GM19324 (cell line): ENCODE measurements at regions not wholly inside any gene's neighbourhood (a gene's known extent, or its start where the extent isn't known, plus 50 kb on each side); places are given as distances from the start of the nearest gene placed in this dataset.
"Not testable (repeated sequence)": the region's sequence is repeated elsewhere in the genome, so short reads cannot be mapped to it uniquely, and the experiment has no call there.

Experiments used
- ATAC-seq: cut with Tn5 transposase; IDR thresholded peaks from one replicate; pipeline ENCODE4 v1.9.1; 2021; ENCODE audit warnings: mild to moderate bottlenecking, moderate library complexity; ENCODE audit not compliant: unreplicated experiment, low FRiP score

DNA sequence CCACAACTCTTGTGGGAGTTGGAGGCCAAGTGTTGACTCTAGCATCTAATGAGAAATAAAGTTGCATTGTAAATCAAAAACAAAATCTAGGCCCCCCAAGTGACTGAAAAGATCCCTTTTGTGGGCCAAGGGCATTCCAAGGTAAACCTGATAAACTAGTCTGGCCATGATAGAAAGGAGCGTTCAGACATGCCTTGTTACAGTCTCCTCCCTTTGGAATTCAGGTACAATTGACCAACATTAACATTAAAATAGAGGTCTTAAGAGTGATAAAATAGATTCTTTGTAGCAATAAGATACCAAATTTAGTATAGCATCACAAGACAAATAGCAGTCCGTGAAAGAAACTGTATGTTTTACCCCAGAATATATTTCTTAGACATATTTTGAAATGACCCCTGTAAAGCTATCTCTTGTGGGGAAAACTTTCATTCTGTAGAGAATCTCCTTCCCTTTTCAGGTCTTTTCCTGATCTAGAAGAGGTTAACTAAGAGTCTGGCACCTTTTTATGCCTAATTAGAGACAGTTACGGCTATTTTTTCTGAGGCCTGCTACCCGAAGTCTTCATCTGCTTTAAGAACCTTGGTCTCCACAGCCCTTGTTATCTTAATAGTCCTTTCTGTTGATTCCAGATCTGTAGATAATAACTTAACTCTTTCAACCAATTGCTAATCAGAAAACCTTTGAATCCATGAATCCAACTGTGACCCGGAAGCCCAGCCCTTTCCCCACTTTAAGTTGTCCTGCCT is 495.4 kb upstream of the MMS22L start:
- ATAC-seq = no peak

DNA sequence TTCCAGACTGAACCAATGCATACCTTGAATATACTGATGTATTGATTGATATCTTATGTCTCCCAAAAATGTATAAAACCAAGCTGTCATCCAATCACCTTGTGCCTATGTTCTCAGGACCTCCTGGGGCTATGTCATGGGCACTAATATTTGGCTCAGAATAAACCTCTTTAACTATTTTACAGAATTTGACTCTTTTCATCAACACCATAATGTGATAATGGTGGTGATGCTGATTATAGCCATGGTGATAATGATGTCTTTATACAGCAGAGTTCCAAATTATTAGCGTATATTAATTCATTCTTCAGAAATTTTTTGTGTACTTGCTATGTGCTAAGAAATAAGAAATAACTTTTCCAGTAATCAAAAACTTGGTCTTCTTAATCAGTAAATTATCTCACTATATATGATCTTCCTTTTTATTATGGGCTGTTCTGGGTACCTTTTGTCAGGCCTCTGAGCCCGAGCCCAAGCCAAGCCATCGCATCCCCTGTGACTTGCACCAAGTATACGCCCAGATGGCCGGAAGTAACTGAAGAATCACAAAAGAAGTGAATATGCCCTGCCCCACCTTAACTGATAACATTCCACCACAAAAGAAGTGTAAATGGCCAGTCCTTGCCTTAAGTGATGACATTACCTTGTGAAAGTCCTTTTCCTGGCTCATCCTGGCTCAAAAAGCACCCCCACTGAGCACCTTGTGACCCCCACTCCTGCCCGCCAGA is 496.2 kb upstream of the MMS22L start:
- not testable (repeated sequence) for ATAC-seq

DNA sequence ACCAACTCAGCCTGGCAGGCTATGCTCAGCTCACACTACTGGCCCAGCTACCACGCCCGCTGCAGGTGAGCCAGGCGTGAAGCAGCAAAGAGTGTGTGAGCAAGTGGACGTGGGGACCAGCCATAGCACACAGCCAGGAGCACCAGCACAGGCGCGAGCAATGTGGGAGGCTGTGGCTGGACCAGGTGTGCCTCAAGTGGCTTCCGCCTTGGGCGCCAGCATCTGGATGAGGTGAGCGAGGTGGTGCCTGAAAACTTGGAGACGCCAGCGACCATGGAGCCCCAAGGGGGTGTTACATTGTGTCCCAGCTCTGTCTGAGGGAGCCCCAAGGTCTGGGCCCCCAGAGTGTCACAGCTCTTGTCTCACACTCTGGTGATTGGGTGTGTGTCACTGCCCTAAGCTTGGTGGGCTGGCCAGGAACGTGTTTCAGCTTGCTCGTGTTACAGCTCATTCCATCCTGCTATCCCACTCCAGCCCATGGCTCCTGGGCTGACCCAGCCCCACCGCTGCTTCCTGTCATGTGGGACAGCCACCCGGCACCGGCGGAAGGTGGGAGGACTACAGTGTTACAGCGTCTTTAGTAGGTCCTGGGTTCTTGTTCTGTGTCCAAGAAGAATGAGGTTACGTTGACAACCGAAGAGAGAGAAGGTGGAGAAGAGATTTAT is 508.0 kb upstream of the MMS22L start:
- no peak for ATAC-seq

DNA sequence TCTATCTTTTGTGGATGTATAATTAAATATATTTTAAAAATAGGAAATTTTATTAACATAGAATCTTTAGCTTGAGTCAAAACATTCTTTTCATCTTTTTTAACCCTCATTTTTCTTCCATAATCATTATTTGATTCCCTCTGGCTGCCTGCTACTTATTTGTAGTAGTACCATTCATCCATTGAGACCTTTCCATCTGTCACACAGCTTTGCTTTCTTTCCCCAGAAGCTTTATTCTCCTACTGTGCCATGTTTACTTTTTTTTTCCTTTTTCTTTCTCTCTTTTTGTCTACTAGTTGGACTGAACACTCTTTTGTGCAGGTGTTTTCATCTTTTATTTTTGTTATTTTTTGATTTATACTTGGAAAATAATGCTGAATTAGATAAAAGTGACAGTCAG is 522.6 kb upstream of the MMS22L start:
- ATAC-seq = no peak

DNA sequence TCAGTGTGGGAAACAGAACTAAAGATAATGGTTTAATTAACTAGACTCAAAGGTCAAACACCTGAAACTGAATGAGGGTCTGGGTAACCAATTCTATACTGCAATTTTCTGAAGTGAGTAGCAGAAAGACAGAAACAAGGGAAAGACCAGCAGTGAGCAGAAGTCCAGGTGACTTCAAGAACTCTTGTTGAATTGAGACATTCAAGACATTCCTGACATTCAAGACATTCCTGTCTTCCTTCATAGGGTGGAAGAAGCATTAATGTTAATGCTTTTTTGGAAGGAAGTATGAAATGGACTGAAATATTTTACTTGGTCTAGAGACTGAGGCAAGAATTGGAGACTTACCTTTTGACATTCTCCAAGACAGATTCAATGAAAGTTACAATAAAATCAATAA is 529.9 kb upstream of the MMS22L start:
- ATAC-seq = no peak

DNA sequence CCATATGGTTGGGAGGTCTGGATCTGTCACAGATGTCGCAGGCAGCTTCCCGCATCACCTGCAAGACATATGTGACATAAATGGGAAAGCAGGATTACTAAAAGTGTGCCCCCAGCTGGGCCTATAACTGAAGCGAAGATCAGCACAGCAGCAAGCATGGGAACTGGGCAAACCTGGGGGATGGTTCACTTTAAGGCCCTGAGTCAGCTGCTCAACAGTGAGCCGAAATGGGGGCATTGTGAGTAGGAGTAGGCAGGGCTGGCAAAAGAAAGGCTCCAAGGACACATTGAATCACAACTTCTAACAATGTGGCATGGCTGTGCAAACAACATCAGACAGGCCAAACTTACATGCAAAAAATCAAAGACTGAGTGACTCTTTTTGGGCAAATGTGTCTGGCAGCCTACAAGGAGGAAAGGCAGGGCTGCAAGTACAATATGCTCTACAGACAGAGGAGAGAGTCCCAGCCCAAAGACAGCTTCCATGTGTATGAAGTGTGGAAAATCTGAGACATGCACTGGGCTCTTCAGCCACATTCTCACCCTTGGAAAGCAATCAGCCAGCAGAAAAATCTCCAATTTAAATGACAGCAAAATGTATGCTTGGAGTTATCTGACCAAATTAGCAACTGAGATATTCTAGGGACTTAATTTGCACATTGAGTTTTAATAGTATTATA is 531.0 kb upstream of the MMS22L start:
- no peak for ATAC-seq

DNA sequence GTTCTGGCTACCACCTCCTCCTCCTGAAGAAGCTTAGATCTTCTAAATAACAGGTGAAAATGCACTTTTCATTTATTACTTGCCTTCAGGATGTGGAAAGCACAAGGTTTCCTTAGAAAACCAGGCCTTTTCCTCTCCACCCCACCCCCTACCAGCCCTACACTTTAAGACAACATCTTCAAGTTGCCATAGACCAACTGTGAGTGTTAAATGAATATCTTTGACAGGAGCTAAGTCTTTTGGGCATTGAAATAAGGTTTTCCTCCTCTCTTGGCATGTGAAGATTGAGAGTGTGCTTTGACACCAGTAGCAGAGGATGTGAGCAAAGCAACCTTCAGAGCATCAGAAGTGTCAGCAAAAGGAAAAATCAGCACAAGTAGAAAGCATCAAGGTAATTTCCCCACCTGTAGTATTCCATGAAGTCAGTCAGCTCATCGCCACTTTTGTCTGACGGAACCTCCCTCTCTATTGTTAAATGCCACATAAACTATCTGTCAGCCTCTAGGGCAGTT is 532.3 kb upstream of the MMS22L start:
- no peak for ATAC-seq

DNA sequence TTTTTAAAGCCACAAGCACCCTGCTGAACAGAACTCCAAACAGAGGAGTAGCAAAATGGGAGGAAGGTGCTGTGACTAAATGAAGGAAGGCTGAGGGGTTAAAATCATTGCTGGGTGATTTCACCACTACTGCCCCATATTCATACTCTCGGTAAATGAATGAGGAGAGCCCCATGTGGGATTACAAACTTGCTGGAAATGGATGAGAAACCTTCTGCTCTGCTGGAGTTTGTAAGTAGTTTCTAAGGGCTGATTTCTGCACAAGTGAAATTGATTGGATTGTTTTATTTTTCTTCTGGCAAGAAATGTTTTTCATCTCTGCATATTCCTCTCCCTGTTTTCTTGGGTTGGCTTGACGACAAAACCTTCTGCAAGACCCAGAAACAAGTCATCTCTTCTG is 533.5 kb upstream of the MMS22L start:
- ATAC-seq = no peak

DNA sequence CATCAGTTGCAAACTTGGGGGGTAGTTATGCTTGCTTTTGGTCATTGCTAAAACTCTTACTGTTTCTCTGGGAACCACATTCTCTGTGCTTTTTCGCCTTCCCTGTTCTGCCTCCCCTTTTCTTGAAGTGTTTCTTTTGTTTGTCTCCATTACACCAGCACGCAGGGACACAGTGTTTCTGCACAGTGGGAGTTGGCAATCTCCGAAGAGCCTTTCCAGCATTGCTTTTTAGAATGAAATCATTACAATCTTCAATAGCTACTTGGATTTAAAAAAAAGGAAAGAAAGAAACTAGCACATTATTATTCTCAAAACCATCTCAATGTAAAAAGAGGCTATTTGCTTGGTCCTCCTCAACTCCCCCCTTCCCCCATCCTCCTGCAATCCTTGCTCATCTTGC is 536.7 kb upstream of the MMS22L start:
- no peak for ATAC-seq

DNA sequence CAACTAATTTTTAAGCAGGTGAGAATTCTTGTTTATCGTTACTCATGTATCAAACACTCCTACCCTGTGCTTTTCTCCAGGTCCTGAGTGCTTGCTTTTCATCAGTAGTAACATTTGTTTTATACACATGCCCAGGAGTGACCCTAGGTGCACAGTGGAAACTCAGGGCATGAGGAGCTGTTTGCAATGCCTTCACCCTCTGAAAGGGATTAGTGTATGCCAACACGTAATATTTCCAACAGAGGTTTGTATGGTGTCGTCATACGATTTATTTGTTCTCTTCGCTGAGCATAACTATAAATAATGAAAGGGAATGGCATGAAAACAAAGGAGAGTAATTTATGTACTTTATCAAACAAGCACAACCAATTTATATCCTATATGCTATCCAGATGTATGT is 537.4 kb upstream of the MMS22L start:
- ATAC-seq = no peak

DNA sequence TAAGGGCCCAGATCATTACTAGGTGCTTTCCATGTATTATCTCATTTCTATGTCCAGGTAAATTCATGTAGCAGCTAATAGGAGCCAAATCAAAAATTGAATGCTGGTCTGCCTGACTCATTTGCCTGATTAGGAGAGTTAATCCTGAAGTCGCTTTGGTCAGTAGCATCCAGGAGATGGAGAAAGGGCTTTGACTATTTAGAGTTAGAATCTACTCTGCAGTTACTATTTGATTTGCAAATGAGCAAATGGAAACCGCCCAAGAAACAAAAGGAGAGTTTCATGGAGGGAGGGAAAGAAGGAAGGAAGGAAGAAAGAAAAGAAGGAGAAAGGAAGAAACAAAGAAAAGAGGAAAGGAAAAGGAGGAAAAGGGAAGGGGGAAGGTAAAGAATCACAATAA is 539.6 kb upstream of the MMS22L start:
- ATAC-seq = no peak

DNA sequence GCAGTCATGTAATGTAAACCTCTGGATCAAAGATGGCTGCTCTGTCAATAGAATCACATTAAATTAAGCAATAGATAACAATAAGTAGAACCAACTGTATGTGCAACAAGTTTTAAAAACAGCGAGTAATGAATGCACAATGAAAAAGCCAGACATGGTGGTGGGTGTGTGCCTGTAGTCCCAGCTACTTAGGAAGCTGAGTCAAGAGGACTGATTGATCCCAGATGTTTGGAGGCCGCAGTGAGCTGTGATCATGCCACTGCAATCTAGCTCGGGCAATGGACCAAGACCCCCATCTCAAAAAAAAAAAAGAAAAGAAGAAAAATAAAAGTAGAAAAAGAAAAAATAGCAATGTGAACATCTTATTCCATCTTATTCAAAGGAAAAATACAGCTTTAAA is 558.7 kb upstream of the MMS22L start:
- ATAC-seq = no peak

DNA sequence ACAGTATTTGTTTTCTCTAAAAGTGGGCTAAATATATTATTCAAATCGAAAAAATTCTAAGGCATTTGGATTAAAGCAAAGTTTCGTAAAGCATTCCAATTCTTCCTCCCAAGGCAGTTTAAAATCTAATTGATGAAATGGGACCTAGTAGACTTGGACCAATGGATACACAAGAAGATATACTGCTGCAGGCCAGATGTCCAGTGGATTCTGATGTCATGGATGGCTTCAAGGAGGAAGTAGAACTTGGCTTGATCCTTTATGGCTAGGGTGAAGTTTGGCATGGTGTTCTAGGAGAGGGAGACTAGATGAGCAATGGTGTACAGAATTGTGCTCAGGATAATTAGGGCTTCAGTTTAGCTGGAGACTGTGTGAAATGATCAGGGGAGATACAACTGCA is 559.5 kb upstream of the MMS22L start:
- ATAC-seq = no peak

DNA sequence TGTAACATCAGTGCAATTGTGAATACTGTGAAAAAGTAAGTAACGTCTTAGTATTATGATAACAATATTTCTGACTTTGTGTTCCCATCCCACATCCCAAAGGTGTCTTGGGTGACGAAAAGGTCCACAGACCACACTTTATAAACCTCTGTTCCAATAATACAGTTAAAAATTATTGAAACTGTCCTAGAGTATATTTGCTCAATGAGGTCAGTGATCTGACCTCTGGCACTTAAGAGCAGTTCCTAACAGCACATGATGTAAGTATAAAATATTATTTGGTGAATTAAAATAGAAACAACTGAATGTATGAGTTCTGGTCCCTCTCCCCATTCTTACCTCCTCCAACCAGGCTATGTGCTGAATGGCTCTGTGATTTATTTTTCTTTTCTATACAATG is 566.4 kb upstream of the MMS22L start:
- ATAC-seq = no peak

DNA sequence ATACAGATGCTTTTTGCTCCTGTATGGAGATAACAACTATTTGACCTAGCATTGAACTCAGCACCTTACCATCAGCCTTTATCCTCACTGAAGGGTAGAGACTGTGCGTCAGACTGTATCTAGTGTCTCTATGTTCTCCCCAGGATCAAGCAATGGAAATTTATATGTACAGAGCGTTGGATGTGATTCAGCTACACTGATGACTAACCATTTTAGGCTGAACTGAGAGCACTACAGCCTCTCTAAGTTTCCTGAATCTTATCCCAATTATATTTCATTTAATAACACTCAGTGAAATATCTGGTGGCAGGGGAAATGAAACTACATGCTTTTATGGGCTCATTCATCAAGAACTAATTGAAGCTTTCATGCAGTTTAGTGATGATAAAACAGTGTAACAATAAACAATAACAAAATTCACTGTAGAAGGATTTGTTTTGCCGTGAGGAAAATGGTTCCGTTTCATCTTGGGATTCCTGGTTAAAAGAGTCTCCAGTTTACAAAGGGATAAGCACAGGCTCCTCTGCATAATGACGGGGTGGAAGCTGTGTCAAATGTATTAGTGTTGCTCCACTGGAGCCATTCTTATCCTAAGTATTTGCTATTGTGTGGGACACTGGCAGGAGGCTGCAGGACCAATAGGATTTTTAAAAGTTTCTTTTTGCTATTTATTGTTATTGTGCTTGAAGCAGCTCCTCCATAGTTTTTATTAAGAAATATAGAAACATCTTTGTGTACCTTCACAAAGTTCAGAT is 567.6 kb upstream of the MMS22L start:
- no peak for ATAC-seq

DNA sequence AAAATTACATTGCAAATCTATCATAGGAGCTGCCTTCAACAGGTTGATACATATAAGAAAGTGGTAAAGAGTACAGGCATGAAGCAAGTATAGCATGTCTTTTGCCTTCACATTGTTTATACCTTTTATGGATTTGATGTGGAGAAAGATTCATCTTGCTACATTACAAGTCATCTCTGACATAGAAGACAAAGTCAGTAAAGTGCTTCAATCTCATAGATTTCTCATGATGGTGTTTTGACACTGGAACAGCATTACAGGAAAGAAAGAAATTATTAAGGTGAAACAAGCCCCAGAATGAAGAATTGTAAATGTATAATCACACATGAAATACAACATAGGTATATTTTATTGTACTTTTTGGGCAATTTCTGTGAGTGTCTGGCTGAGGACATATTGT is 580.7 kb upstream of the MMS22L start:
- ATAC-seq = no peak

DNA sequence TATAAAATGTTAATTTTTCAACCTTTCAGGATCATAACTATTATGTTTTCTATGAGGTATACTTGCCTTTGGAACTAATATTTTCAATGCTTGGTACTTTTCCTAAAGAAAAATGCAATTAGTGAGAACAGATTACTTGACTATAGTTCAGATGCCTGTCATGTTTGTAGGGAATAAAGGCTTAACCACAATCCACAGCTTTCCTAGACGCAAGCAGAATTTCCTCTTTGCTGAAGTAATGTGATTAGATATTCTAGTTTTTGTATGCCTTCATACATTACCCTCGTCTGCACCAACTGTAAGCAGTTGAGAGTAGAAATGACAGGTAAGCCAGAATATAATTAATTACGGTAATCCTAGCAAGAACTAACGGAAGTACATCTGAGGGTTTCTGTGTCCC is 581.4 kb upstream of the MMS22L start:
- no peak for ATAC-seq

DNA sequence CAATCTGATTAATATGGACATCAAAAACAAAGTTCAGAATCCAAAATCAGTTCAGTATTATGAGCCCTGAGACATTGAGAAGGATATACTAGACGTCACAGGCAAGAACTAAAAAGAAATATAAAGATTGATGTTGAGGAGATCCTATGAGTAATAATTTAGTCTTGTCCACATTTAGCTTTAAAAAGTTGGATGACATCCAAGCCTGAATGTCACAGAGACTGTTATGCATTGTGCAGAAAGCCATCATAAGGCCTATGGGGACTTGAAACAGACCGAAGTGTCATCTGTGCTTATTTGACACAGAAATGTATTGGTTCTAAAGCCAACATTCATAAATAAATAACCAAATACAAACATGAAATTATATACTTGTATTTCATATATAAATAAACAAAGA is 581.8 kb upstream of the MMS22L start:
- no peak for ATAC-seq

DNA sequence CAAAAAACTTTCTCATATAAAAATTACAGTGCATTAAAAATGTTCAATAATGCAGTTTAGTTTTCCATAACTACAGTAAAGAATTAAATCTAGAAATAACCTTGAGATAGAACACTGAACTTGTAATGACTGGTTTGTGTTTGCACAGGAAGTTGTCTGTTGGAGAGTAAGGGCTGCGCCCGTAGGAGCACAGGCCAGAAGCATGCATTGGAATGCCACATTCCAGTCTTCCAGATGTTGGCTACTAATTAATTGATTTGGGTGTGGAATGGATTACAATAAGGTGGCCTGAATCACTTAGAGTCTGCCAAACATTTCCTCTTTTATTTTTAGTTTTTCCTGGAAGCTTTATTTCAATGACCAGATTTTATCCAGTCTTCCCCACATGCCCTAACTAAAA is 582.6 kb upstream of the MMS22L start:
- ATAC-seq = no peak

DNA sequence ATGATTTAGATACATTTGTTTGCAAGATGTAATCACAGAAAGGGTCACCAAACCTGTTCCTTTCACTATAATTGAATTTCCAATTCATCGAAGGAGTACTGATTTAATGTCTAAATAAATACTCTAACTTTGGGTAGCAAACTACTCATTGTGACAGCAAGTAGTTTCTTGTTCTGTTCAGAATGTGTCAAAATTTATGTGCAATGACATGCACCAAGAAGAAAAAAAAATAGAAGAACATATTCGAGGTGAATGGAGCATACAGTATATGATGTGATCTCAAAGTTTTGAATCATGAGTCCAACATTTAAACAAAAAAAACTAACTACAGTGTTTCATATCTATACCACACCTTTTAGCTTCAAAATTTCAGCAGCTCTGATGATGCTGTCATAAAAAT is 583.6 kb upstream of the MMS22L start:
- ATAC-seq = no peak
